ENCODE measurements at regions not wholly inside any gene's neighbourhood (a gene's known extent, or its start where the extent isn't known, plus 50 kb on each side); places are given as distances from the start of the nearest gene placed in this dataset.

DNA sequence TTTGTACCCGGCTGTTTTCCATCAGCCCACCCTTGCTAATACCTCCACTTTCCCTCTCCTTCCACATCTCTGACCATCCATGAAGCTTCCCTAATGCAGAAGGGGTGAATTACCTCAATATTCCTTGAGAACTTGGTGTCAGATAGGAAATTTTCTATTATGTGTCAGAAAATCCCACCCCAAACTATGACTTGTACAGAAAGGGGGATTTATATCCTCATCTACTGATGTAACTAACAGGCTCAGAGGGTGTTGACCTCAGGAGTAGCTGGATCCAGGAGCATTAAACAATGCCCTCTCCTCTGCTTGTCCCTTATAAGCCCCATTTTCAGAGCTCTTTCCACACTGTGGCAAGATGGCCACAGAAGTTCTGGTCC, 242.8 kb upstream of the TLE3 start:
- Mint-ChIP-seq H3K4me1 (ENCODE audit: low read depth) (no peaks in the 10 kb centered on the region), H3K4me3 (no peak overlapping the region), H3K27me3 (ENCODE audit: low read depth) (peaks cover 7% of the 10 kb centered on the region), H3K36me3 (ENCODE audit: insufficient read depth) (no peaks in the 10 kb centered on the region), H3K9me3 (peaks cover 7% of the 10 kb centered on the region)
- no peak for ATAC-seq
- no peak for DNase-seq

DNA sequence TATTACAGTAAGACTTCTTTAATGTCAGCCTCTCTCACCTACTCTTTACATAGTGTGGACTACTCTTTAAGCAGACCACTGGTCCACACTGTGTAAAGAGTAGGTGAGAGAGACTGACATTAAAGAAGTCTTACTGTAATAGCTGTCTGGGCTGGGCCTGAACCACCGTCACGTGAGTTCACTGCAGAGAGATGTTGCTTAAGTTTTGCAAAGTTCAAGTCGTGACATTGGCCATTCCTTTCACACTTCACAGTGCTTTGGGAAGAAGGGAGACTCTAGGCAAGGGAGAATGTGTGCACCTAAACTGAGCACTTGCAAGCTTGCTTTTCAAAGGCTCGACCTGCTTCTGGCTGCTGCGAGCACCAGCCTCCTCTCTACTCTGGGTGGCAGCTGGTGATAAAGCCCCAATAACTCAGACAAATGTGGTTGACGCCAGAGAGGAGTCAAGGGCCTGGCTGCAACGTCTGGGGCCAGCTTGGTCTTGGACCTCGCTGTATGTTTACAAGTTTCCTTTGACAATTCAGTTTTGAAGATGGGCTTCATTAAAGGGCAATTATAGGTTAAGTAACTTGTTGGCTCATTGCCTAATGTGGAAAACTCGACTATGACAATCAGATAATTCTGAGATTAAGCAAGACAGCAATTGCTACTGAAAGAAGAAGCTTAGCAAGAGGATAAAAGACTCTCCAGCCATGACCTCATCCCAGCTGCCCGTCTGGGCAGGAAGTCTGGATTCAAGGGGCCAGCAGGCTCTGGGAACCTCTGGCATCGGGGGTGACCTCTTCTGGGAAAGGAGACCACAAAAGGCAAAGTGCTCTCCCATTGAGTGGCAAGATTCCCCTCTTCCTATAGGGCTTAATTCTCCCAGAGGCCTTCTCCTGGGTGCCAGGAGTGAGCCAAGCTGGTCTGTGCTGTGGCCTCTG, 242.1 kb upstream of the TLE3 start:
- Mint-ChIP-seq H3K27me3 (ENCODE audit: low read depth) (peaks cover 7% of the 10 kb centered on the region), H3K4me3 (no peak overlapping the region), H3K9me3 (peaks cover 13% of the 10 kb centered on the region), H3K36me3 (ENCODE audit: insufficient read depth) (no peaks in the 10 kb centered on the region), H3K4me1 (ENCODE audit: low read depth) (no peaks in the 10 kb centered on the region)
- ATAC-seq, result no peak
- no peak for DNase-seq

DNA sequence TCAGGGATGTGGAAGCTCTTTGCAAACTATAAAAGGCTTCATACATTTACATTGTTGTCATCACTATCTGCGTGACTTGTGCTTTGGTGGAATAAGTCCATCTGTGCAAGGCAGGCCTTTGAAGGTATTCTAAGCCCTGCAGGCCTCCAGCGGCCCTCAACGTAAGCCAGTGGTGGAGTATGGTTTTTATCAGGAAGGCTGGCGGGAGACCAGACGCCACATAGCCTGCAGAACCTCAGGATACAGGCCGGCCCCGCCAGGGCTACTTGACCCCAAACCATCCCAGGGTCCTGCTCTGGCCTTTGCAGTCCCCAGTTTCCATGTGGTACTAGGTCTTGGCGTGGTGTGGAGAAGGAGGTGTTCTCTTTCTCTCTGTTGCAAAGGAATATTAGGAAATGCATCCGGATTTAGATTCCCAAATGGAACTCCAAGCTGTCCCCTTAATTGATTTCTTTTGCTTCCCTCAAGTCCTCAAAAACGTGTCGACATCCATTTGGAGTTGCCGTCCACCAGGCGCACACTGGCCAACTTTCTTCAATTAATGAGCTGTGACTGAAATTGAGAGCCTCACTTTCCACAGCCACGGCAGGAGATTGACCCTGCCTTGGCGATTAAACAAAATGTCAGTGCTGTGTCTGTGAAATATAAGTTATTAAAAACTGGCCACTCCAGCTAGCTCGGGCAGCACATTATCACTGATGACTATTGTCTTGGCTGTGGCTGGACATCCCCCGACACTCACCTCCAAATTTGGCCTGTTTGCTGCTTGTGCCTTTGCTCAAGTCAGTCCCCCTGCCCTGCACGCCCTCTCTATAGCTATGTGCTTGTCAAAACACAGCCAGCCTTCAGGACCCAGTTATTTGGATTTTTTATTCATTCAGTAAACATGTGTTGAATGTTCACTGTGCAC, 239.8 kb upstream of the TLE3 start:
- H3K4me3 Mint-ChIP-seq, result no peak overlapping the region
- peaks cover 7% of the 10 kb centered on the region for H3K27me3 Mint-ChIP-seq (ENCODE audit: low read depth)
- ATAC-seq (no peak), DNase-seq (no peak)
- peaks cover 26% of the 10 kb centered on the region for H3K9me3 Mint-ChIP-seq
- no peaks in the 10 kb centered on the region for H3K4me1 Mint-ChIP-seq (ENCODE audit: low read depth)
- H3K36me3 Mint-ChIP-seq (ENCODE audit: insufficient read depth), result peaks cover 3% of the 10 kb centered on the region

DNA sequence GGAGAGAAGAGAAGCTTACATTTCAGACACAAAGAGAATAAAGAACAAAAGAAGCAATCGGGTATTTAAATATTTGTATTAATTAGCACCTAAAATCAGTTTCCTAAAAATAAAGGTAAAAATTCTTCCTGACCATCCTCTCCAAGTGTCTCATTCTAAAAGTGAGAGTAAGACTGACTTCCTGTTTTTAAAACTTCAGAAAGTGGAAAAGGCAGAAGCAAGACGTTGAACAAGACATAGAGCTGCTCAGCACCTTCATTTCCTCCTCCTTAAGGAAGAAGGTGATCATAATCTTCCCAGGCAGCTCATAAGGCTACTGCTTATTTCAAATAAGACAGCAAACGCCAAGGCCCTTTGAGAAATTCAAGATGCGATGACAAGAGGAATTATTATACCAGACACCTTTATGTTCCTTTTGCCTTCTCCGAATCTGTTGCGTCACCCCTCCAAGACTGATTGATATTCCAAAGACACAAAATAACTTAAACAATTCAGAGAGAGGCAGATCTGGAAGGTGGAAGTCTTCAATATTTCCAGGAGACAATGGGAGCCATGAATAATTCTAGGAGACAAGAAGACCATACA, 238.8 kb upstream of the TLE3 start:
- Mint-ChIP-seq H3K4me1 (ENCODE audit: low read depth) (no peaks in the 10 kb centered on the region), H3K9me3 (peaks cover 30% of the 10 kb centered on the region), H3K27me3 (ENCODE audit: low read depth) (peaks cover 7% of the 10 kb centered on the region), H3K36me3 (ENCODE audit: insufficient read depth) (peaks cover 3% of the 10 kb centered on the region), H3K4me3 (no peak overlapping the region)
- ATAC-seq, result no peak
- DNase-seq, result no peak

DNA sequence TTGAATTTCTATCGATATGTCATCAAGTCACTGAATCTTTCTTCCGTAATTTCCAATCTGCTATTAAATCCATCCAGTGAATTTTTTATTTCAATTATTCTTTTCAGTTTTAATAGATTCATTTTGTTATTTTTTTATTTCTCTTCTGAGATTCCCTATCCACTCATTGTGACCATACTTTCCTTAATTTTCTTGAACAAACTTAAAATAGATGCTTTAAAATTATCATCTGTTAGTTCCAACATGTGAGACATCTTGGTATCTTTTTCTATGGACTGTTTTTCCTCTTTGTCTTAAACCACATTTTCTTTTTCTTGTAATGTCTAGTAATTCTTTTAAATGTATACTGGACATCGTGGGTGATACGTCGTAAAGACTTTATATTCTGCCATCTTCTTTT, 236.6 kb upstream of the TLE3 start:
- H3K9me3 Mint-ChIP-seq, result peaks cover 36% of the 10 kb centered on the region
- DNase-seq, result no peak
- H3K4me1 Mint-ChIP-seq (ENCODE audit: low read depth), result no peaks in the 10 kb centered on the region
- no peak for ATAC-seq
- H3K4me3 Mint-ChIP-seq, result no peak overlapping the region
- H3K27me3 Mint-ChIP-seq (ENCODE audit: low read depth), result peaks cover 7% of the 10 kb centered on the region
- H3K36me3 Mint-ChIP-seq (ENCODE audit: insufficient read depth), result peaks cover 5% of the 10 kb centered on the region

DNA sequence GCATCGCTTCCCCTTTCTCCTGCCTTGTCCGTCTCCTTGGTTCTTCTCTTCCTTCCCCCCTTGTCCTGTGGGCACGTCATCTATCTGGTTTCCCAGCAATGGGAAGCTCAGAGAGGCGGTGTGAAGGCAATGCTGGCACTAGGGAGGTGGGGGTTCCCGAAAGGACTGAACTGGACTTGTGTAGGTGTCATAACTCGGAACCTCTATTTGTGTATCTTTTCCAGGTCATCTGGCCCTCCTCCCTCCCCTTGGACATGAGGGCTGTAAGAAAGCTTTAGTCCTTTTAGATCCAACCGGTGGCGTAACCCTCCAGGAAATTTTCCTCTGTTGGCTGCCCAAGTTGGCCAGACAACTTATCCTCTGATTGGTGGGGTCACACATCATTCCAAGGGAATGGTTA, 231.5 kb upstream of the TLE3 start:
- H3K27me3 Mint-ChIP-seq (ENCODE audit: low read depth), result no peaks in the 10 kb centered on the region
- H3K4me3 Mint-ChIP-seq, result no peak overlapping the region
- H3K36me3 Mint-ChIP-seq (ENCODE audit: insufficient read depth), result peaks cover 5% of the 10 kb centered on the region
- ATAC-seq (no peak), DNase-seq (no peak)
- H3K4me1 Mint-ChIP-seq (ENCODE audit: low read depth), result peaks cover 7% of the 10 kb centered on the region
- H3K9me3 Mint-ChIP-seq, result peaks cover 18% of the 10 kb centered on the region

DNA sequence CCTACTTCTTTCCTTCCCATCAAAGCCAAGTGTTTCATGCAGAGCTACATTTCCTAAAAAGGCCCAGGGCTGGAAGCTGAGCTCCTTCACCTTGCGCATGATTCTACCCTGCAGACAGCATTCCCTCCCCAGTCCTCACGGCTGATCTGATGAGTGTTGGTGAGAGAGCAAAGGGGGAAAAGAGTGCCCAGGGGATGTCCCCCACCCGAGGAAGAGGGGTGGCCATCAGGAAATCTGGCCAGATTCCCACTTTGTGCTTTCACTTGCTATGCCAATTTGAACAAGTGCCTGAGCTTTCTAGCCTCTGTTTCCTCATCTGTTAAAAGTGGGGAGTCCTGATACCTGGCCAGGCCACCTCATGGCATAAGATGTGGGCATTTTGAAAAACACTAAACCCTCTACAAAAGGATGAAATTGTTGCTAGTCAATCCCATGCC, 231.0 kb upstream of the TLE3 start:
- peaks cover 4% of the 10 kb centered on the region for H3K36me3 Mint-ChIP-seq (ENCODE audit: insufficient read depth)
- H3K9me3 Mint-ChIP-seq, result peaks cover 13% of the 10 kb centered on the region
- no peak for DNase-seq
- ATAC-seq, result no peak
- H3K4me1 Mint-ChIP-seq (ENCODE audit: low read depth), result peaks cover 7% of the 10 kb centered on the region
- no peaks in the 10 kb centered on the region for H3K27me3 Mint-ChIP-seq (ENCODE audit: low read depth)
- no peak overlapping the region for H3K4me3 Mint-ChIP-seq

DNA sequence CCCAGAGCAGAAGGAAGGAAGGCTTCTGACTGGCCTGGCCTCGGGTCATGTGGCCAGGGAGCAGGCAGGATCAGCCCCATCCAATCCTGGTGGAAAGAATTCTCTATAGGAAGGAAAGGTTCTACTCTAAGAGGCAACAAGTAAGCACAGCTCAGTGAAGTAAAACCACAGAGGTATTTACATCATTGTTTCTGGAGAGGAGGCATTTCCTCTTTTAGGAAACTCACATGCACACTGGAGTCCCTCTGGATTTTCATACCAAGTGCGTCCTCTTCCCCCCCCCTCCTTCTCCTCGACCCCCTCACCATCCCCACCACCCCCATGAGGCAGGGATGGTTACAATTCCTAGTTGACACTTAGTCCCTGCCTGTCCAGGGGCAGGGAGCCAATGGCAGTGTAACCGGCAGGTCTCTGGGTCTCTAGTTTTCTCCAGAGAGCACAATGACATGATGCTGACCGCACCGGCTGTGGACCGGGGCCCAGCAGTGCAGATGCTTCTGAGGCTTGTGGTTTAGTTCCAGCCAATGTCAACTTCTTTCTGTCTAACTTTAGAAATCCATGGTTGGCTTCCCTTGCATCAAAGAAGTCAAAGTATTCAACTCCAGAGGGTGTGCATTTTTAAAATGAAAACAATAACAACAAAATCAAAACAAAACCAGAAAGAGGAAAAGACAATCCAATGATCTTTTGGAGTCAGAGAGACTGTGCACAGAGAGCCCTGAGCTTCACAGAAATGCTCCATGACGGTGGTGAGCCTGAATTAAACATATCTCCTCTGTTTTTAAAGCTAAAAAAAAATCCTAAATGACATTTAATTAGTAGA, 230.3 kb upstream of the TLE3 start:
- ATAC-seq (no peak), DNase-seq (no peak)
- peaks cover 9% of the 10 kb centered on the region for H3K9me3 Mint-ChIP-seq
- peaks cover 7% of the 10 kb centered on the region for H3K4me1 Mint-ChIP-seq (ENCODE audit: low read depth)
- H3K36me3 Mint-ChIP-seq (ENCODE audit: insufficient read depth), result peaks cover 1% of the 10 kb centered on the region
- H3K27me3 Mint-ChIP-seq (ENCODE audit: low read depth), result no peaks in the 10 kb centered on the region
- H3K4me3 Mint-ChIP-seq, result no peak overlapping the region

DNA sequence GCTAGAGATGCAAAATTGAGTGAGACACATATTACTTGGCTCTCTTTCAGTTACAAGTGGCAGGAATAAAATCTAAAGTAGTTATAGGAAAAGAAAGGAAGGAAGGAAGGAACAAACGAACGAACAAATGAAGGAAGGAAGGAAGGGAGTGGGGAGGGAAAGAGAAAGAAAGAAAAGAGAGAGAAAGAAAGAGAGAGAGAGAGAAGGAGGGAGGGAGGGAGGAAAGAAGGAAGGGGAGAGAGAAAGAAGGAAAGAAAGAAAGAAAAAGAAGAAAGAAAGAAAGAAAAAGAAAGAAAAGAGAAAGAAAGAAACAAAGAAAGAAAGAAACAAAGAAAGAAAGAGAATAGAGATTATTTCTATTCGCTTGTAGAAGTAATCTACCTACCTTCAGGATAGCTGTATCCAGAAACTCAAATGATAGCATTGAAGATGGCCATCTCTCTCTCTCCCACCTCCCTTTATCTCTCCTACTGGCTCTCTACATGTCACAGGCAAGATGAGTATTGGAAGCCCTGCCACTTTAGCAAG, 229.7 kb upstream of the TLE3 start:
- ATAC-seq, result no peak
- DNase-seq, result no peak
- Mint-ChIP-seq H3K27me3 (ENCODE audit: low read depth) (no peaks in the 10 kb centered on the region), H3K4me1 (ENCODE audit: low read depth) (peaks cover 8% of the 10 kb centered on the region), H3K36me3 (ENCODE audit: insufficient read depth) (peaks cover 1% of the 10 kb centered on the region), H3K4me3 (no peak overlapping the region), H3K9me3 (peaks cover 8% of the 10 kb centered on the region)

DNA sequence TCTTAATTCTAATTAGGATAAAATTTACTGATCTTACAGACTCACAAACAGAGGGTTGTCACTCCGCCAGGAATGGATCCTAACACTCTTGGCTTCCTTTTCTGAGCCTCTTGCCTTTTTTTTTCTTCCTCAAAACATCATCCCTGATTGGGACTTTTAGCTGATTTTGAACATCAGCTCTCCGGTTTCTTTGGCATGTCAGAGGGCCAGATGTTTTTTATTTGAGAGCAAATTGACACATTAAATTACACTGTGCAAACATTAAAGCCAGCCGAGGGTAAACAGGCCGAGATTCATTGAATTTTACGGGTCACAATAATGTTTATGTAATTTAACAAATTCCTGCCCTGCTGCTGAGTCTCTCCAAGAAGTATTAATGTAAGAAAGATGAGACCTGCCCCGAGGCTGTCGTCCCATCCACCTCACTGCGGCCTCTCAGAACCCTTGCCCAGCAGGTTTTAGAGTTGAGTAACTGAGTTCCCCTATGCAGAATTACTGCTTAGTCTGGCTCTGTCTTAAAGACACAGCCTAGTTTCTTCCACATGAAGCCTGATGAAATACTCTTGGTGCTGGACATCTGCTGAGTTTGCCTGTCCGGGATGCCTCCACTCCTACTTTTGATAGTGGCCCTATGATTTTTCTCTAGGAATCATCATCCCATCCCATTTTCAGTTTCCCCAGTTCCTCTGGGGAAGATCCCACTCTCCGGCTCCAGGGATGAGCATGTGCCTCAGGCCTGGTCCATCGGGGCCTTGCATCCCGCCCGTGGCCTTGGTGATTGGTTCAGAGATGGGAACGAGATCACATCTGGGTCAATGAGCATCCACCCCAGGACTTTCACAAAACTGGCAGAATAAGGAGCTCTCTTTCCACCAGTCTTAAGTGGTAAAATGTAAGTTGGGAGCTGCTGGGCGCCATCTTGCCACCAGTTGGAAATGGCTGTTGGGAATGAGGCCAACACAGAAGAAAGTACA, 226.6 kb upstream of the TLE3 start:
- H3K27me3 Mint-ChIP-seq (ENCODE audit: low read depth), result no peaks in the 10 kb centered on the region
- ATAC-seq, result no peak
- H3K36me3 Mint-ChIP-seq (ENCODE audit: insufficient read depth), result no peaks in the 10 kb centered on the region
- peaks cover 9% of the 10 kb centered on the region for H3K4me1 Mint-ChIP-seq (ENCODE audit: low read depth)
- no peaks in the 10 kb centered on the region for H3K9me3 Mint-ChIP-seq
- H3K4me3 Mint-ChIP-seq, result no peak overlapping the region
- DNase-seq, result no peak

DNA sequence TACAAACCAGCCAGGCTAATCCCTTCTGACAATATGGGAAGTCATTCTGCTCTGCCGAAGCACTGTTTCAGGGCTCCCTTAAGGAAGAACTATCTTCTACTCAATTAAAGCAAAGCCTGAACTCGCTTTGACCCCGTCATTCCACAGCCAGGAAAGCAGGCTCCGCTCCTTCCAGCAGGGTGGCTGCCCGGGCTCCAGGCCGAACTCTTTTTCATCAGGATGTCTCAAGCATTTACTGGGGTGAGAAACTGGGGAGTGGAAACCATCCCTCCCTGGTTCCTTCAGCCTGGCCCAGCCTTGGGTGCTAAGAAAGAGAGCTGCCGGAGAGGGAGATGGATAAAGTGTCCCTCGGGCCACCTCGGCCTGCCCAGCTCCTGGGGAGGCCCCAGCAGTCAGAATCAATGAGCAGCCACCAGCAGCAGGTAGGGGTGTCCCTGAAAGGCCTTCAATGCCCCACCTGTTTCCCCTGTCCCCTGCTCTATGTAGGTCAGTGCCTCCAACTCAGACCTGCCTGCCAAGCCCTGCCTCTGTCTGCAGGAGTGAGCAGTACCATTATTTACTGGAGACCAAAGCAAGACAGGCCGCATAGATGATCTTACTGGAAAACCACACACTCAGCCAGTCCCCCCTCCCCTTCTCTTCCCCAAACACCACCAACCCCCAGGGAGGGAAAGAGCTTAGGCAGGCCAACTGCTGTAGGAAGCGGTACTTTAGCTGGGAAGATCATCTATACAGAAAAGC, 225.6 kb upstream of the TLE3 start:
- DNase-seq (no peak), ATAC-seq (no peak)
- Mint-ChIP-seq H3K4me1 (ENCODE audit: low read depth) (peaks cover 12% of the 10 kb centered on the region), H3K27me3 (ENCODE audit: low read depth) (no peaks in the 10 kb centered on the region), H3K36me3 (ENCODE audit: insufficient read depth) (no peaks in the 10 kb centered on the region), H3K9me3 (no peaks in the 10 kb centered on the region), H3K4me3 (no peak overlapping the region)

DNA sequence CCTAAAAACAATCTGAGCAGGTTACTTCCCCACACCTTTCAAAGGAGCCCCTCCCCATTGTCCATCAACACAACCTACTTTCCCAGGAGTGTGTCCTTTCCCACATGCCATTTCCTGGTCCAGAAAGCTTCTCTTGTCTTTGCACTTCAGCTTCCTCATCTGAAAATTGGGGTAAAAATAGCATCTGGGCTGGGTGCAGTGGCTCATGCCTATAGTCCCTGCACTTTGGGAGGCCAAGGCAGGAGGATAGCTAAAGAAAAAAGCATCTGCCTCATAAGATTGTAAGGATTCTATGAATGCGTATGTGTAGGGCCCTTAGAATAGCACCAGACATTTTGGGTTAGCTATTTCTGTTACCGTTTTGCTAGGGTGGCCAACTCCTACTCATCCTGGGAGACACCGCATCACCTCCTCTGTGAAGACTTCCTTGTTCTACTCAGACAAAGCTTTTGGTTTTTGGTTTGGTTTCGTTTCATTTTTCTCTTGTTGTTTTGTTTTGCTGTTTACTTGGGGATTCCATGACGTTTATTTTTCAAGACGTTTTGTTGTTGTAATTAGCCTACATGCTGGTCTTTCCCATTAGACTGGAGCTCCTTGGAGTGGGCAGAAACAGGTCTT, 224.4 kb upstream of the TLE3 start:
- DNase-seq (no peak), ATAC-seq (no peak)
- Mint-ChIP-seq H3K4me3 (no peak overlapping the region), H3K36me3 (ENCODE audit: insufficient read depth) (no peaks in the 10 kb centered on the region), H3K27me3 (ENCODE audit: low read depth) (no peaks in the 10 kb centered on the region), H3K9me3 (no peaks in the 10 kb centered on the region), H3K4me1 (ENCODE audit: low read depth) (peaks cover 9% of the 10 kb centered on the region)

Data from activated T-cell treated with anti-CD3 and anti-CD28 coated beads, Interleukin-2, amount 50 U/mL, for 4 hours (primary cell).